ENCODE measurements at regions not wholly inside any gene's neighbourhood (a gene's known extent, or its start where the extent isn't known, plus 50 kb on each side); places are given as distances from the start of the nearest gene placed in this dataset.

- ATAC-seq (no peak), DNase-seq (no peak)
- intact Hi-C loops (cut with DNase I), result no loop called here
- H3K27ac ChIP-seq, result no peak overlapping the region
- H3K4me1 ChIP-seq, result no peaks in the 10 kb centered on the region
- no peak for TF ChIP-seq CTCF (IDR thresholded peaks at IDR 0.05)
- peaks cover 0 to 34% of the 10 kb centered on the region in 2 donors for H3K9me3 ChIP-seq
- H3K4me3 ChIP-seq, result no peak overlapping the region
- H3K36me3 ChIP-seq, result no peaks in the 10 kb centered on the region
- no peaks in the 10 kb centered on the region for H3K27me3 ChIP-seq
Observed at GRCh38 chr7:42440951-42441350, 203.9 kb upstream of the GLI3 start.

GRCh38 chr7:42432644-42433043 is 195.6 kb upstream of the GLI3 start:
- Histone ChIP-seq H3K36me3 (no peaks in the 10 kb centered on the region), H3K27me3 (no peaks in the 10 kb centered on the region), H3K4me1 (no peaks in the 10 kb centered on the region), H3K27ac (no peak overlapping the region), H3K4me3 (no peak overlapping the region), H3K9me3 (peaks cover 0 to 2% of the 10 kb centered on the region in 2 donors)
- intact Hi-C loops (cut with DNase I), result no loop called here
- TF ChIP-seq CTCF (IDR thresholded peaks at IDR 0.05), result no peak
- ATAC-seq, result no peak
- no peak for DNase-seq

GRCh38 chr7:42431873-42432272 is 194.9 kb upstream of the GLI3 start:
- Histone ChIP-seq H3K36me3 (no peaks in the 10 kb centered on the region), H3K27me3 (no peaks in the 10 kb centered on the region), H3K4me1 (no peaks in the 10 kb centered on the region), H3K27ac (no peak overlapping the region), H3K9me3 (peaks cover 0 to 2% of the 10 kb centered on the region in 2 donors), H3K4me3 (no peak overlapping the region)
- TF ChIP-seq CTCF (IDR thresholded peaks at IDR 0.05), result no peak
- intact Hi-C loops (cut with DNase I), result no loop called here
- no peak for DNase-seq
- no peak for ATAC-seq

- DNase-seq, result no peak
- Histone ChIP-seq H3K9me3 (no peaks in the 10 kb centered on the region), H3K27me3 (no peaks in the 10 kb centered on the region), H3K4me1 (no peaks in the 10 kb centered on the region), H3K4me3 (no peak overlapping the region), H3K36me3 (no peaks in the 10 kb centered on the region), H3K27ac (no peak overlapping the region)
- no peak for TF ChIP-seq CTCF (IDR thresholded peaks at IDR 0.05)
- intact Hi-C loops (cut with DNase I), result no loop called here
- ATAC-seq, result no peak
Observed at GRCh38 chr7:42429339-42429738, 192.3 kb upstream of the GLI3 start.

- intact Hi-C loops (cut with DNase I), result no loop called here
Observed at GRCh38 chr7:42426163-42426562, 189.2 kb upstream of the GLI3 start.

More at GRCh38 chr7:42426163-42426562, 189.2 kb upstream of the GLI3 start:
- Histone ChIP-seq H3K27me3 (no peaks in the 10 kb centered on the region), H3K36me3 (no peaks in the 10 kb centered on the region), H3K27ac (no peak overlapping the region), H3K4me3 (no peak overlapping the region), H3K4me1 (no peaks in the 10 kb centered on the region), H3K9me3 (no peaks in the 10 kb centered on the region)
- no peak for DNase-seq
- no peak for ATAC-seq
- TF ChIP-seq CTCF (IDR thresholded peaks at IDR 0.05), result no peak
